HepG2 (cell line): ENCODE measurements at regions not wholly inside any gene's neighbourhood (a gene's known extent, or its start where the extent isn't known, plus 50 kb on each side); places are given as distances from the start of the nearest gene placed in this dataset.

Experiments
- ATAC-seq: fragments of 200-7000 bp; cut with Tn5 transposase; 3 replicates; pipeline ENCODE4 v1.9.1; 2020; ENCODE audit warnings: mild to moderate bottlenecking, moderate library complexity
- BruUV-seq: library from RNA; stranded (reverse); fragments of 400-500 nt; replicated peaks from 2 replicates; lab custom pipeline; 2021; lab: Mats Ljungman, UMichigan
- CTCF ChIA-PET: fragments of 300-600 bp; formaldehyde crosslinking; extraction: SDS; loops from one replicate; lab custom pipeline; 2021; ENCODE audit warnings: low total read pairs, inconsistent platforms, low intra/inter-chr PET ratio; lab: Yijun Ruan, JAX
- POLR2A ChIA-PET: fragments of 350-600 bp; sonication (Branson Sonifier 250); formaldehyde crosslinking; loops from one replicate; lab custom pipeline; 2020; ENCODE audit warnings: antibody characterized with exemption, inconsistent platforms; lab: Yijun Ruan, JAX
- DNase-seq: peaks from one replicate; pipeline ENCODE4 v3.0.0-alpha.2; 2015; ENCODE audit warnings: low spot score
- FAIRE-seq: peaks from 3 replicates; lab custom pipeline; 2011; peaks lifted over from hg19 to GRCh38; lab: Jason Lieb, UNC
- H2AFZ ChIP-seq: one replicate; pipeline ENCODE4 v1.6.1; 2011; ENCODE audit warnings: low read length, inconsistent platforms
- H3K27ac ChIP-seq: fragments of 300-600 bp; 3 replicates; pipeline ENCODE4 v1.8.0; 2011; ENCODE audit warnings: mixed run types, mild to moderate bottlenecking, mixed read lengths, low read length, inconsistent platforms; ENCODE audit not compliant: insufficient read depth; ENCODE audit errors: extremely low read length
- H3K27me3 ChIP-seq, 2 experiments: fragments of 200-600 bp in 1 of 2; 2 replicates in 1 of 2; 3 replicates in 1 of 2; pipeline versions ENCODE4 v1.6.0 to v1.8.0; 2011; ENCODE audit warnings: low read length in 2 of 2, mild to moderate bottlenecking in 2 of 2, moderate library complexity in 2 of 2, inconsistent platforms in 1 of 2; ENCODE audit not compliant: insufficient read depth in 2 of 2, control insufficient read depth in 1 of 2
- H3K36me3 ChIP-seq, 2 experiments: fragments of 200-600 bp in 1 of 2; replicated peaks in 1 of 2; 2 replicates in 1 of 2; 3 replicates in 1 of 2; pipeline versions ENCODE4 v1.5.1 to v1.8.0; 2011; ENCODE audit warnings: low read length in 2 of 2, inconsistent platforms in 1 of 2; ENCODE audit not compliant: insufficient read depth in 2 of 2, control insufficient read depth in 1 of 2
- H3K4me1 ChIP-seq: 2 replicates; pipeline ENCODE4 v1.5.1; 2012; ENCODE audit warnings: low read length, inconsistent platforms; ENCODE audit not compliant: insufficient read depth
- H3K4me2 ChIP-seq: 2 replicates; pipeline ENCODE4 v1.6.0; 2011; ENCODE audit warnings: low read depth, low read length, inconsistent platforms
- H3K4me3 ChIP-seq, 3 experiments: fragments of 200-600 bp in 1 of 3; sonication (generic), shearing (Covaris generic) in 1 of 3; replicated peaks in 1 of 3; 2 replicates each; pipeline ENCODE4 v1.5.1; 2011 to 2016; ENCODE audit warnings: low read length in 3 of 3, inconsistent platforms in 2 of 3, low read depth in 2 of 3, mild to moderate bottlenecking in 2 of 3, control low read depth in 1 of 3, mixed read lengths in 1 of 3; ENCODE audit not compliant: insufficient read depth in 1 of 3
- H3K79me2 ChIP-seq: one replicate; pipeline ENCODE4 v1.6.1; 2011; ENCODE audit warnings: low read length, inconsistent platforms; ENCODE audit not compliant: insufficient read depth
- H3K9ac ChIP-seq: 2 replicates; pipeline ENCODE4 v1.6.0; 2011; ENCODE audit warnings: mild to moderate bottlenecking, low read depth, low read length, inconsistent platforms; ENCODE audit not compliant: insufficient read depth
- H3K9me3 ChIP-seq: 2 replicates; pipeline ENCODE4 v1.5.1; 2012; ENCODE audit warnings: mild to moderate bottlenecking, low read length
- H4K20me1 ChIP-seq: 2 replicates; pipeline ENCODE4 v1.6.0; 2011; ENCODE audit warnings: inconsistent platforms, mild to moderate bottlenecking, low read length, moderate library complexity; ENCODE audit not compliant: insufficient read depth
- CEBPZ ChIP-seq: IDR thresholded peaks from 2 replicates; pipeline ENCODE4 v1.6.1; 2012; ENCODE audit warnings: low read length, improper control_type of control experiment
- HBP1 ChIP-seq: IDR thresholded peaks from 2 replicates; pipeline ENCODE4 v1.6.1; 2016; ENCODE audit warnings: low read depth, control low read depth
- MYC ChIP-seq: sonication (generic); formaldehyde crosslinking; IDR thresholded peaks from 2 replicates; pipeline ENCODE4 v1.9.0; 2021; ENCODE audit warnings: missing genetic modification reagents, borderline replicate concordance
- NFYB ChIP-seq: sonication (generic); formaldehyde crosslinking; IDR thresholded peaks from 2 replicates; pipeline ENCODE4 v1.4.0; 2020; ENCODE audit warnings: missing genetic modification reagents
- POLR2A ChIP-seq, 2 experiments: IDR thresholded peaks; 2 replicates each; pipeline ENCODE4 v1.6.1; 2011; ENCODE audit warnings: low read depth in 2 of 2, low read length in 2 of 2, mild to moderate bottlenecking in 1 of 2, moderate library complexity in 1 of 2; ENCODE audit not compliant: insufficient read depth in 1 of 2
- RXRA ChIP-seq: sonication (generic); formaldehyde crosslinking; IDR thresholded peaks from 2 replicates; pipeline ENCODE4 v1.5.1; 2020; ENCODE audit warnings: missing genetic modification reagents
- SMYD3 ChIP-seq: sonication (generic); formaldehyde crosslinking; IDR thresholded peaks from 2 replicates; pipeline ENCODE4 v1.8.1; 2023; ENCODE audit warnings: mild to moderate bottlenecking, missing genetic modification reagents
- SUZ12 ChIP-seq: fragments of 150-350 bp; IDR thresholded peaks from 2 replicates; pipeline ENCODE4 v1.6.1; 2014; ENCODE audit warnings: low read depth, low read length
- THAP8 ChIP-seq: sonication (generic); formaldehyde crosslinking; IDR thresholded peaks from 2 replicates; pipeline ENCODE4 v1.5.1; 2020; ENCODE audit warnings: missing genetic modification reagents, mild to moderate bottlenecking, borderline replicate concordance
- ZBTB33 ChIP-seq: sonication (generic); formaldehyde crosslinking; IDR thresholded peaks from 2 replicates; pipeline ENCODE4 v1.4.0; 2020; ENCODE audit warnings: missing genetic modification reagents
- ZFP90 ChIP-seq: sonication (generic); formaldehyde crosslinking; IDR thresholded peaks from 2 replicates; pipeline ENCODE4 v1.8.0; 2022; ENCODE audit warnings: missing genetic modification reagents, mild to moderate bottlenecking, inconsistent platforms, borderline replicate concordance
- ZNF10 ChIP-seq: sonication (generic); formaldehyde crosslinking; IDR thresholded peaks from 2 replicates; pipeline ENCODE4 v1.4.0; 2020; ENCODE audit warnings: mild to moderate bottlenecking, low read depth, missing genetic modification reagents, borderline replicate concordance
- ZNF263 ChIP-seq: sonication (generic); formaldehyde crosslinking; IDR thresholded peaks from 2 replicates; pipeline ENCODE4 v1.4.0; 2020; ENCODE audit warnings: missing genetic modification reagents
- ZNF441 ChIP-seq: sonication (generic); formaldehyde crosslinking; IDR thresholded peaks from 2 replicates; pipeline ENCODE4 v1.7.0; 2021; ENCODE audit warnings: missing genetic modification reagents, borderline replicate concordance
- ZNF484 ChIP-seq: sonication (generic); formaldehyde crosslinking; IDR thresholded peaks from 2 replicates; pipeline ENCODE4 v1.5.1; 2020; ENCODE audit warnings: mild to moderate bottlenecking, low read depth, missing genetic modification reagents, borderline replicate concordance
- ZNF589 ChIP-seq: sonication (generic); formaldehyde crosslinking; conservative IDR thresholded peaks from 2 replicates; pipeline ENCODE4 v1.8.0; 2022; ENCODE audit warnings: mild to moderate bottlenecking, moderate library complexity, missing genetic modification reagents
- WGBS: methylation state at CpG from one replicate; pipeline ENCODE4 v1.1.6; 2017; ENCODE audit warnings: low lambda C conversion rate; 5-methylcytosine and 5-hydroxymethylcytosine counted together
- in situ Hi-C: cut with HindIII; loops from 2 replicates; pipeline ENCODE4 v1.10.0; 2017; ENCODE audit warnings: low pct_unique_long_range_greater_than_20kb; ENCODE audit not compliant: extremely low pct_ligation_motif_present
- intact Hi-C: fragments of 100-400 bp; cut with micrococcal nuclease; formaldehyde crosslinking; loops from one replicate; pipeline ENCODE4 v1.10.0; 2022; ENCODE audit not compliant: unreplicated experiment

- TF ChIP-seq ZBTB33 (CRISPR knock-in tag): no peak
These were observed 341.2 kb upstream of the STEAP1 start (continued) for GRCh38 chr7:89813081-89813480.

GRCh38 chr7:89826121-89826520 lies 328.1 kb upstream of the STEAP1 start:
- Histone ChIP-seq H3K9me3 (no peaks in the 10 kb centered on the region), H3K4me1 (no peaks in the 10 kb centered on the region), H2AFZ (no peak overlapping the region), H3K4me3 (no peak overlapping the region), H3K27ac (no peak overlapping the region), H4K20me1 (no peaks in the 10 kb centered on the region), H3K27me3 (no peaks in the 10 kb centered on the region), H3K9ac (no peak overlapping the region), H3K36me3 (no peaks in the 10 kb centered on the region), H3K79me2 (no peaks in the 10 kb centered on the region), H3K4me2 (no peak overlapping the region)
- no peak for TF ChIP-seq SUZ12
- no peak for TF ChIP-seq SMYD3 (CRISPR knock-in tag)
- no peak for TF ChIP-seq RXRA (CRISPR knock-in tag)
- TF ChIP-seq ZFP90: no peak
- TF ChIP-seq CEBPZ: no peak
- no peak for TF ChIP-seq ZNF10 (CRISPR knock-in tag)
- no peak for TF ChIP-seq NFYB (CRISPR knock-in tag)
- TF ChIP-seq MYC (CRISPR knock-in tag): no peak
- TF ChIP-seq HBP1: no peak
- TF ChIP-seq THAP8: no peak
- no peak for TF ChIP-seq ZNF484 (CRISPR knock-in tag)
- TF ChIP-seq ZNF263: no peak
- no peak for TF ChIP-seq ZNF589 (CRISPR knock-in tag)
- TF ChIP-seq POLR2A (IDR thresholded peaks at IDR 0.05; ENCODE audit: insufficient read depth in 1 of 2, low read depth in 2 of 2, low read length in 2 of 2): no peak
- TF ChIP-seq ZNF441 (CRISPR knock-in tag): no peak
- no peak for FAIRE-seq
- in situ Hi-C loops: no loop called here
- ATAC-seq: no peak
- no TSS peak for BruUV-seq
- intact Hi-C loops: no loop called here
- ChIA-PET CTCF (no interaction called here), POLR2A (no interaction called here)
- no peak for DNase-seq
- WGBS: 0% methylated on average over 1 of the region's 1 CpG
